Activated T-cell treated with anti-CD3 and anti-CD28 coated beads for 48 hours (primary cell): ENCODE measurements at regions not wholly inside any gene's neighbourhood (a gene's known extent, or its start where the extent isn't known, plus 50 kb on each side); places are given as distances from the start of the nearest gene placed in this dataset.

Experiments used
- DNase-seq: peaks from one replicate; pipeline ENCODE4 v3.0.0-alpha.2; 2020; ENCODE audit warnings: low read depth

GRCh38 chr7:119436882-119437281 lies 836.1 kb upstream of the KCND2 start:
- DNase-seq, result no peak

- no peak for DNase-seq
Measured at GRCh38 chr7:119438315-119438714, 834.7 kb upstream of the KCND2 start.

- no peak for DNase-seq
Measured at GRCh38 chr7:119439192-119439591, 833.8 kb upstream of the KCND2 start.

- DNase-seq, result no peak
Measured at GRCh38 chr7:119452401-119452800, 820.6 kb upstream of the KCND2 start.

GRCh38 chr7:119465798-119466305 lies 807.1 kb upstream of the KCND2 start:
- DNase-seq, result no peak

- DNase-seq, result no peak
Measured at GRCh38 chr7:119472408-119473038, 800.5 kb upstream of the KCND2 start.

GRCh38 chr7:119482209-119482608 lies 790.8 kb upstream of the KCND2 start:
- no peak for DNase-seq

- DNase-seq, result no peak
Measured at GRCh38 chr7:119482671-119483070, 790.3 kb upstream of the KCND2 start.

- no peak for DNase-seq
Measured at GRCh38 chr7:119483364-119483763, 789.6 kb upstream of the KCND2 start.

- no peak for DNase-seq
Measured at GRCh38 chr7:119514326-119514725, 758.6 kb upstream of the KCND2 start.

- DNase-seq, result no peak
Measured at GRCh38 chr7:119515214-119515613, 757.8 kb upstream of the KCND2 start.

GRCh38 chr7:119515962-119516361 lies 757.0 kb upstream of the KCND2 start:
- no peak for DNase-seq

GRCh38 chr7:119522263-119522662 lies 750.7 kb upstream of the KCND2 start:
- no peak for DNase-seq

GRCh38 chr7:119522698-119523097 lies 750.3 kb upstream of the KCND2 start:
- DNase-seq, result no peak

- DNase-seq, result no peak
Measured at GRCh38 chr7:119545118-119545517, 727.9 kb upstream of the KCND2 start.

GRCh38 chr7:119555788-119556187 lies 717.2 kb upstream of the KCND2 start:
- no peak for DNase-seq

GRCh38 chr7:119556436-119556835 lies 716.5 kb upstream of the KCND2 start:
- no peak for DNase-seq

GRCh38 chr7:119561751-119562150 lies 711.2 kb upstream of the KCND2 start:
- no peak for DNase-seq

GRCh38 chr7:119562839-119563238 lies 710.1 kb upstream of the KCND2 start:
- DNase-seq, result no peak

- no peak for DNase-seq
Measured at GRCh38 chr7:119571666-119572065, 701.3 kb upstream of the KCND2 start.

- no peak for DNase-seq
Measured at GRCh38 chr7:119572132-119572531, 700.8 kb upstream of the KCND2 start.

- DNase-seq, result no peak
Measured at GRCh38 chr7:119572541-119572940, 700.4 kb upstream of the KCND2 start.

GRCh38 chr7:119578116-119578515 lies 694.9 kb upstream of the KCND2 start:
- no peak for DNase-seq

- DNase-seq, result no peak
Measured at GRCh38 chr7:119594956-119595355, 678.0 kb upstream of the KCND2 start.
